WTC11 (cell line): ENCODE measurements at regions not wholly inside any gene's neighbourhood (a gene's known extent, or its start where the extent isn't known, plus 50 kb on each side); places are given as distances from the start of the nearest gene placed in this dataset.
"Not testable (repeated sequence)": the region's sequence is repeated elsewhere in the genome, so short reads cannot be mapped to it uniquely, and the experiment has no call there.

Source experiments
- MAX ChIP-seq: sonication (generic); formaldehyde crosslinking; IDR thresholded peaks from 2 replicates; pipeline ENCODE4 v1.8.0; 2022; ENCODE audit warnings: mild to moderate bottlenecking, missing genetic modification reagents
- TF ChIP-seq, protein P1 (sequence below): fragments of 200-600 bp; IDR thresholded peaks from 2 replicates; pipeline ENCODE4 v1.8.0; 2022; ENCODE audit warnings: antibody characterized with exemption

DNA sequence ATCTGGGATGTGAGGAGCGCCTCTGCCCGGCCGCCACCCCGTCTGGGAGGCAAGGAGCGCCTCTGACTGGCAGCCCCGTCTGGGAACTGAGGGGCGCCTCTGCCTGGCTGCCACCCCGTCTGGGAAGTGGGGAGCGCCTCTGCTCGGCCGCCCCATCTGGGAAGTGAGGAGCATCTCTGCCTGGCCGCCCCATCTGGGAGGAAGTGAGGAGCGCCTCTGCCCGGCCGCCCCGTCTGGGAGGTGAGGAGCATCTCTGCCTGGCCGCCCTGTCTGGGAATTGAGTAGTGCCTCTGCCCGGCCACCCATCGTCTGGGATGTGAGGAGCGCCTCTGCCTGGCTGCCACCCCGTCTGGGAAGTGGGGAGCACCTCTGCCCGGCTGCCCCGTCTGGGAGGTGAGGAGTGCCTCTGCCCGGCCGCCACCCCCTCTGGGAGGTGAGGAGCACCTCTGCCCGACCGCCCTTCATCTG, 481.5 kb upstream of the GNPDA2 start:
- TF ChIP-seq MAX, result not testable (repeated sequence)
- TF ChIP-seq, protein P1, sequence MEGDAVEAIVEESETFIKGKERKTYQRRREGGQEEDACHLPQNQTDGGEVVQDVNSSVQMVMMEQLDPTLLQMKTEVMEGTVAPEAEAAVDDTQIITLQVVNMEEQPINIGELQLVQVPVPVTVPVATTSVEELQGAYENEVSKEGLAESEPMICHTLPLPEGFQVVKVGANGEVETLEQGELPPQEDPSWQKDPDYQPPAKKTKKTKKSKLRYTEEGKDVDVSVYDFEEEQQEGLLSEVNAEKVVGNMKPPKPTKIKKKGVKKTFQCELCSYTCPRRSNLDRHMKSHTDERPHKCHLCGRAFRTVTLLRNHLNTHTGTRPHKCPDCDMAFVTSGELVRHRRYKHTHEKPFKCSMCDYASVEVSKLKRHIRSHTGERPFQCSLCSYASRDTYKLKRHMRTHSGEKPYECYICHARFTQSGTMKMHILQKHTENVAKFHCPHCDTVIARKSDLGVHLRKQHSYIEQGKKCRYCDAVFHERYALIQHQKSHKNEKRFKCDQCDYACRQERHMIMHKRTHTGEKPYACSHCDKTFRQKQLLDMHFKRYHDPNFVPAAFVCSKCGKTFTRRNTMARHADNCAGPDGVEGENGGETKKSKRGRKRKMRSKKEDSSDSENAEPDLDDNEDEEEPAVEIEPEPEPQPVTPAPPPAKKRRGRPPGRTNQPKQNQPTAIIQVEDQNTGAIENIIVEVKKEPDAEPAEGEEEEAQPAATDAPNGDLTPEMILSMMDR, result not testable (repeated sequence)
